DND-41 (cell line): ENCODE measurements at regions not wholly inside any gene's neighbourhood (a gene's known extent, or its start where the extent isn't known, plus 50 kb on each side); places are given as distances from the start of the nearest gene placed in this dataset.

Source experiments
- EZH2 ChIP-seq: IDR thresholded peaks from 3 replicates; pipeline ENCODE4 v1.6.1; 2012; ENCODE audit warnings: borderline replicate concordance, low read depth, mild to moderate bottlenecking, moderate library complexity, low read length, inconsistent platforms; ENCODE audit not compliant: severe bottlenecking
- TF ChIP-seq, protein P1 (sequence below): IDR thresholded peaks from 2 replicates; pipeline ENCODE4 v1.5.1; 2012; ENCODE audit warnings: borderline replicate concordance, low read length, moderate library complexity, mild to moderate bottlenecking; ENCODE audit not compliant: poor library complexity, severe bottlenecking; ENCODE audit errors: extremely low read depth

GRCh38 chr18:55034742-55035141 lies 75.5 kb upstream of the CCDC68 start:
- TF ChIP-seq, protein P1, sequence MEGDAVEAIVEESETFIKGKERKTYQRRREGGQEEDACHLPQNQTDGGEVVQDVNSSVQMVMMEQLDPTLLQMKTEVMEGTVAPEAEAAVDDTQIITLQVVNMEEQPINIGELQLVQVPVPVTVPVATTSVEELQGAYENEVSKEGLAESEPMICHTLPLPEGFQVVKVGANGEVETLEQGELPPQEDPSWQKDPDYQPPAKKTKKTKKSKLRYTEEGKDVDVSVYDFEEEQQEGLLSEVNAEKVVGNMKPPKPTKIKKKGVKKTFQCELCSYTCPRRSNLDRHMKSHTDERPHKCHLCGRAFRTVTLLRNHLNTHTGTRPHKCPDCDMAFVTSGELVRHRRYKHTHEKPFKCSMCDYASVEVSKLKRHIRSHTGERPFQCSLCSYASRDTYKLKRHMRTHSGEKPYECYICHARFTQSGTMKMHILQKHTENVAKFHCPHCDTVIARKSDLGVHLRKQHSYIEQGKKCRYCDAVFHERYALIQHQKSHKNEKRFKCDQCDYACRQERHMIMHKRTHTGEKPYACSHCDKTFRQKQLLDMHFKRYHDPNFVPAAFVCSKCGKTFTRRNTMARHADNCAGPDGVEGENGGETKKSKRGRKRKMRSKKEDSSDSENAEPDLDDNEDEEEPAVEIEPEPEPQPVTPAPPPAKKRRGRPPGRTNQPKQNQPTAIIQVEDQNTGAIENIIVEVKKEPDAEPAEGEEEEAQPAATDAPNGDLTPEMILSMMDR = no peak
- no peak for TF ChIP-seq EZH2
